HG03460 (cell line): ENCODE measurements at regions not wholly inside any gene's neighbourhood (a gene's known extent, or its start where the extent isn't known, plus 50 kb on each side); places are given as distances from the start of the nearest gene placed in this dataset.

Source experiments
- ATAC-seq: cut with Tn5 transposase; IDR thresholded peaks from one replicate; pipeline ENCODE4 v1.9.1; 2021; ENCODE audit not compliant: unreplicated experiment

DNA sequence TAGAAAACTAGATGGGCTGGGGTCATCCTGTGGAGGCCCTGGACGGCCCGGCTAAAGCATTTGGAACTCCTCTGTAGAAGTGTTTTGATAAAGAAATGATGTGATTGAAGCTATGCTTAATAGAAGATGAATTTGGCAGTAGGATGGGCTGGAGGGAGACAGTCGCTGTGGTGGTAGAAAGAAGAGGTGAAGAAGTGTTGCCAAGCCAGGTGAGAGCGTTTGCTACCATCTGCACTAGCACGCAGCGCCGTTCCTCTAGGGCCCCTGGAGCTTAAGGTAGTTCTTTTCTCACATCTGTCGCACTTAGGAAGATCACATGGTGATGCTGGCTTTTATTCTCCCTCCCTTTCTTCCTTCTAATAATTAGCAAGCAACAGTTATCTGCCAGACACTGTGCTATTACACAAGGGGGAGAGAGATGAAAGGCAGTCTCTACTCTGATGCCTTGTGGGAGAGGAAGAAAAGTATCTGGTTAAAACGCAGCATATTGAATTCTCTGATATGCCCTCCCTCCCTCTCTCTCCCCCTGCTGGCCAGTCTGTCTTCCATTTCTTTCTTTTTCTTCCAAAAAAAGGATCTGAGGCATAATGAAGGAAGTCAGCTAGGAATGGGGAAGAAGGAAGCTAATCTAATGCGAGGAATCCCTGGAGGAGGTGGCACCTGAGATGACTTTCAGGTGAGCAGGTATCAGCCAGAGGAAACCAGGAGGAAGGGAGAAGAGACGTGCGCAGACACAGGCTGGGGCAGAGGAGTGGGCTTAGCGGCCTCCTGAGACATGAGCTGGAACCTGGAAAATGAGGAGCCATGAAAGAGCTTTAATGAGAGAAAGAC, 162.3 kb upstream of the KLF14 start:
- no peak for ATAC-seq

DNA sequence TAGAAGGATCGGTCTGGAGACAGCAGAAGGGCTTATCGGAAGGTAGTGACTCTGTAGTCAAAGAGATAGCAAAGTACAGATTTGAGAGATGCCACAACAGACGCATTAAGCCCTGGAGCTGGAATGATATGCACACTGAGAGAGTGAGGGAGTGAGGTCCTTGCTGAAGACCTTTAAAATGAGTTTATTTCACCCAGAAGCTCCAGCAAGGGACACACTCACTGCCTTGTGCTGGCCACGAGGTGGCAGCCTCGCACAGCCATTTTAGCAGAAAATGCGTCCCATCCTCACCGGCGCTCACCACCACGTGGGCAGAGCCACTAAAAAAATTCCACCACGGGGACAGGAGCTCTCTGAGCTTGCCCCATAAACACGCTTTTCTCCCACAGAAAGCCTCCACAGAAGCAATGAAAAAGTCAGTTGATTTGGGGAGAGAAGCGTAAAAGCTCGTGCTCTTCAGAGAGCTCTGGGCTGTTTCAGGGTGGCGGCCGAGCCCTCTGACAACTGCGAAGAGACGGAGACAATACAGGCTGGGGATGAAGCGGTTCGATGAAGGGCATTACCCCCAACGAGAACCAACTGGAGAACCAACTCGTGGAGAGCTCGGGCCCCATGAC, 163.0 kb upstream of the KLF14 start:
- ATAC-seq, result no peak

DNA sequence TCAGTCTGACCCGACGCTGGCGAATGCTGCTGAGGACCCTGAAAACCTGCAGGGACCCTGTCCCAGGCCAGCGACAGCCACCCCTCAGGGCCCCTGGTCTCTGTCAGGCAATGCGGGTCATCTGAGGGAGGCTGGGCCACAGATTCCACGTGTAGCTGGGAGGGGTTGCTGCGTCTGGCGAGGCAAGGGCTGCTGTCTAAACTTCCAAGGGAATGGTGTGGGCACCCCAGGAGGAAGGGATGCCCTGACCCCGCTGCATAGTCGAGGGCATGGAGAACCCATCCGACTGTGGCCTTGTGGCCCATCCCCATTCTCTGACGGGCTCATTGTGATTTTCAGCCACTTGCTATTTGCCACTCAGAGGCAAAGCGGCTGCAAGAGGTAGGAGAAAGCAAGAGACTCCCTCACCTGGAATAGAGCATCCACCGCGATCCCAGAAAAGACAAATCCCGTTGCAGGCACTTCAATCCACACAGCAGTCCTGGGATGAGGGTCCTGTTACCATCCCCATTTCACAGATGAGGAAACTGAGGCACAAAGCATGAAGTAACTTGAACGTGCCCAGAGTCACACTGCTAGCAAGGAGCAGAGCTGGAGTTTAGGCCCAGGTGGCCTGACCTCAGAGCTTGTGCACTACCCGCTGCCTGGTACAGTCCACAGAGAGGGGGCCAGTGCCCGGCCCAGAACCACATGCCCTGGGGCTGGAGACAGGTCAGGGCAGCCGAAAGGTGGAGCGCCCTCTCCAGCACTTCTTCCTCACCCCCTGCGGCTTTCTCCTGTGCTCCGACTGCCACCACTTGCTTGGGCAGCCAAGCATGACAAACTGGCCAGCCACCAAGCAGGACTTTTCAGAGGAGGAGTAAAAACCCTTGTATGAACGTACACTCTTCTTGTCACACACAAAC, 163.8 kb upstream of the KLF14 start:
- no peak for ATAC-seq

DNA sequence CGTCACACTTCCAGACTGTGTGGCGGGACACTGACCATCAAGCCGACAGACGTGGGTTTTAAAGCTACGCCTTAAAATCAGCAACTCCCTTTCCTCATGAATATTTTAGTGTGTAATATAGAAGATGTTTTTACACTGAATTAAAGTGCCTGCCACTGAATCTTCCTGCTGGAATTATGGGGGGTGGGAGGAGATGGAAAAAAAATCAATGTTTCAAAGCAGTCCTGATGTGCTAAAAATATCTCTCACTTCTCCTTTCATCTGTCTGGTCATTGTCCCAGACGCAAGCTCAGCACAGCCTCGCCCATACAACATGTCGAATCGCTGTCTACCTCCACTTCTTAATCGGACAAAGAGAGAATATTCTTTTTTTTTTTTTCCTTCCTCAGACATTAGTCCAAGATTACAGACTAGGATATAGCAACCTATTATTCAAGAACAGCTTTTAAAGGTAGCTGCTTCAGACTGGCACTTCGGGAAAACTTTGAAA, 165.1 kb upstream of the KLF14 start:
- no peak for ATAC-seq

DNA sequence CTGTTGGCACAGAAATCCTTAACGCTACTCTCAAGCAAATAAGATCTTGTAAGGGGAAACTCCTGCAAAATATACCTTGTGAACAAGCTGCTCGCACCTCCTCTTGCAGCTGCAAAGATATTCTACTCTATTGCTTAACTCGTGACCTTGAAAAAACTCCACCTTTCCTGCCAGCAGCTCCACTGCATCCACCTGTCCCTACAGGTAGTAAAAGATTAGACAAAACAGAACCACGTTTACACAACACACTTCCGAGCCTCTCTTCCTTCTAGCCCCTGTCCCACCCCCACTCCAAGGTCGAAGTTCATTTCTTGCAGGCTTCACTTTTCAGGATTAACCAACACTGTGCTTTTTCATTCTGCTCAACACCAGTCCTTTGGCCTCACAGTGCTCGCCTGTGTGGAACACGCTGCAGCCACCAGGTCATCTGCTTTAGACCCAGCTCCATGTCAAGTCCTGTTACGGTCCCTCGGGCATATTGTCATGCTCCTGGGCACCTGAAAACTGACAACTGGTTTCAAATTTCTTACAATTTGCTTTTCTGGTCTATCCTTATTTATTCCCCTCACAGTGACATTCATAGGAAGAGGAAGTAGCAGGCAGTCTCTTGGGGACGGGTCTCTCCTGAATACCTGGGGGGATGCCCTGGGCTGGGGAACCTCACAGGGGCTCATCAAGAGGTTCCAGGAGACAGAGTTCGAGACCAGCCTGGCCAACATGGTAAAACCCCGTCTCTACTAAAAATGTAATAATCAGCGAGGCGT, 165.8 kb upstream of the KLF14 start:
- no peak for ATAC-seq

DNA sequence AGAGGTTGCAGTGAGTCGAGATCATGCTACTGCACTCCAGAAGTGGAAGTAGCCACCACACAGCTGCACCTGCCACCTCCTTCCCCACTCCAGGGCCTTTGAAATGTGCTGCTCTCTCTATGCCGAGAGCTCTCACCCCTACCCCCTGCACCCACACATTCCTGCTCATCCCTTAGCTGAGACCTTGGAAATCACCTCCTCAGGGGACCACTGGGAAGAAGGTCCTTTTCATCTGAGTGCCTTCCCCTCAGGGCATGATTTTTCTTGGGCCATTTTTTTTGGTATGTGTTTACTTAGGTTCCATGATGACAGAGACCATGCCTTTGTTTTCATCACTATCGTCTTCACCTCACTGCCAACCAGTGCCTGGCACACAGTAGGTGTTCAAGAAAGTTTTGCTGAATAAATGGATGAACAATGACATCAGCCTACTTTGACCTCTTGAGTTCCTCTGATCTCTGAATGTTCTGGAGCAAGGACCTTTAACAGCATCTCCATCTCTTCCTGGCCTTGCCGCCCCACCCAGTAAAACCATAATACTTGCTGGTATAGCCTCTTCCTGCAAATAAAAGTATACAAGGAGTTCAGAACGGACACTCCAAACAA, 166.6 kb upstream of the KLF14 start:
- ATAC-seq, result no peak

DNA sequence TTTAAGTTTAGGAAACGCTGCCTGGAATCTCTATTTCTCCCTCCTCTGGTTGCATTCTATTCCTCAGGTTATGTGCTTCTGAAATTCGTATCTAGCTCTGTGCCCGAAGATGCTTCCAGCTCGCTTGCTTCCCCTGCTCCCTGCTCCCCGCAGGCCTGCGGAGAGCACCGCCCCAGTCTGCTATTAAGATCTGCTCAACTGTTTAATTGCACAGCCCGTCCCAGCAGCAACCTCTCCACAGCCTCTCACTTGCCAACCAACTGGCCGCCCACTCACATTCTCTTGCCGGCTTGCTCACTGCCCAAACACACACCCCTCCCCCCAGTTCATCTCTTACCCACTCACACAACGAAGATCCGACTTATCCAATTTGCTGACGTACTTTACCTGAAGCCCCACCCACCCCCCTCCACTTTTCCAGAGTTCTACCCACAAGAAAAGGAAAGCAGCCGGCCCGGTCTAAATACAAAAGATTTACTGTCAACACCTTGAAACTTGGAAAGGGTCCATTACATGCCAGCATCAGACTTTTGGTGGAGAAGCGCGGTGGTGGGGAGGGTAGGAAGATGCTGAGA, 167.3 kb upstream of the KLF14 start:
- ATAC-seq, result no peak

DNA sequence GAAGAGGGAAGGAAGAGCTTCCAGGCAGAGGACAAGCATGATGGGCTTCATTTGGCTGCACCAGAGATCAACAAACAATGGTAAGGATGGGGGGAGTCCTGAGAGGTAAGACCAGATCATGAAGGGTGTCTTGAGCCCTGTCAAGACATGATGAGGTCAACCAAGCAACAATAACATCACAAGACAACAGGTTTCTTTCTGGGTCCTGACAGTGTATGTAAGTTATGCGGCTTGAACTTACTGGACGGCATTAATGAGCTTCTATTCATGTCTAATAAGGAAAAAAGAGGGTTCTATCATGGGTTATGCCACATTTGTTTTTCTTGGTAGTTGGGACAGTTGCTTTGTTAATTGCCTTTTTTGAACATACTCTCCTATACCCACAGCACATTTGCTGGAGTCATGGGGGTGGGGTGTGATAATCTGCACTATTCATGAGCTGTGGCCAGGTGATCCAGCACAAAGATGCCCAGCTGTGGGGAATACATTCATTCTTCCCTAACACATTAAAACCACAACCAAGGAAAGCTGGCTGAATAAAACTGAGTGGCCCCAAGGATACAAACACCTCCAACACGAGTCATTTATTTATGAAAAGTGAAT, 168.8 kb upstream of the KLF14 start:
- ATAC-seq, result no peak

DNA sequence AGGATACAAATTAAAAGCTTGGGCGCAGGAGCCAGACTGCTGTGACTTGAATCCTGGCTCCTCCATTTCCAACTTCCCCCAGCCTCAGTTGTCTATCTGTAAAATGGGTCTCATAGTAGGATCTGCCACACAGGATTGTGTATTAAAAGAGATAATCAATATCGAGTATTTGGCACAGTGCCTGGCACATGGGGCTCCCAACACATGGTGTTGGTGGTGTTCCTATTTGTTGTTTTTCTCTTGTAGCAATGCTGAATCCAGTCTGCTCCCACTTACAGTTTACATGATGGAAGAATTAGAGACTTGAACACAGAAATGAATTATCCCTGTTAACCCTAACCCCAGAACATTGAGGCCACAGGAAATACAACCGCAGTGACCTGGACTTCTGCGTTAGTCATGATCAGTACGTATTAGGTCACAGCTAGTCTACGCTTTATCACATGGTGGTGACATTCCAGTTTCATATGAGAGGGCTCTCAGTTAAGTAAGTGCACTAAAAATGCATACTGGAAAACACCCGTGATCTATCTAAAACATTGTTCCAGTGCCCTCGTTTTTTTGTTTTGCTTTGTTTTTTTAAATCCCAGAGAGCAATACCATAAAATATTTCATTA, 169.5 kb upstream of the KLF14 start:
- ATAC-seq, result no peak

DNA sequence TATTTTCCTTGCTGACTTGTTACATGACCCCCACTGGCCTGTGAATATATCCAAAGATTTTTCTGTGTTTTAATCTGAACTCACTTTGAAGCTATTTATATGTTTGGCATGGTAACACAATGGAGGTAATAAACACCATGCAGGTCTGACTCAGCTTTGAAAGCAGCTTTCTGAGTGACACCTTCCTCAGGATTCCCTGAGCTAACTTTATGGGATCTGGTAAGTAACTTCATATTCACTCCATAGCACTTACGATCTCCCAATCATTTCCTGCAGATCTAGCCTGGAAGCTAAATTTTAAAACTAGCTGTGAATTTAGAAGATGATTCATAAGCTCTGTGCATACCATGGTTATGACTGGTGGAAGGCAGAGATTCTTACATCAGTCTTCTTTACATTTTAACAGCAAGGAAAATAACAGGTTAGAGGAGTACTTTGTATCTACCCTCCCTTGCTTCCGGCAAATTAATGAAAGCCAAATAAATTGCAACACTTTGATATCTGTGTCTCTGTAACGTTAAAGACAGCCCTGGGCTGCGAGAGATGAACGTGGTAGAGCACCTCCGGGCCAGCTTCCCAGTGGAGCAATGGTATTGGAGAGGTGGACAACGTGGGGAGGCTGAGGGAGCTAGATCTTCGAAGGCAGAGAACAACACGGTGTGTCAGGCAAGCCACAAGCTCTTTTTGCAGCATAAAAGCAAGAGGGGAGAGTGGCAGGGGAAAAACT, 170.2 kb upstream of the KLF14 start:
- ATAC-seq, result no peak

DNA sequence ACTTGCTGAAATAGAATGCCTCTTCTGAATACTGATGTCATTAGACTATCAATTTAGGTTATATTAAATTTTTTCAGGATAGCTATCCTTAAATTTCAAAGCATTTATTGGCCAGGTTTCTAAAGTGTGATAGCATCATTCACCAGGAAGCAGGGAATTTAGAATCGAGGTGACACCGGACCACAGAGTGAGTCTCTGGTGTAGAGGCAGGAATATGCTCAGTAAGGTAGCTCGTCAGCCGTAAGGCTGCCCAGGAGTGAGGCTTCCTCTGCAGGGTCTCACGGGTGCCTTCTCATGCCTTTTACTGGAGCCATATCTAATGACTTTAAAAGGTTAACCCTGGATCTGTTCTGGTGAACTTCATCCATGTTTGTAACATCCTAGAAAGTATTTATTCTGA, 170.8 kb upstream of the KLF14 start:
- no peak for ATAC-seq

DNA sequence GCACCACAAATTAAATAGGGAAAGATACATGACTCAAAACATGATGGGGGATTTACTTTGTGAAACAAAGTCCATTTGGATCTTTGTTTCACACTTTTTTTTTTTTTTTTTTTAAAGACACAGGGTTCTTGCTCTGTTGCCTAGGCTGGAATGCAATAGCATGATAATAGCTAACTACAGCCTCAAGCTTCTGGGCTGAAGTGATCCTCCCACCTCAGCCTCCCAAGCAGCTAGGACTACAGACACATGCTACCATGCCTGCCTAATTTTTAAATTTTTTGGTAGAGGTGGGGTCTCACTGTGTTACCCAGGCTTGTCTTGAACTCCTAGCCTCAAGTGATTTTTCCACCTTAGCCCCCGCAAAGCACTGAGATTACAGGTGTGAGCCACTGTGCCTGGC, 172.6 kb upstream of the KLF14 start:
- no peak for ATAC-seq

DNA sequence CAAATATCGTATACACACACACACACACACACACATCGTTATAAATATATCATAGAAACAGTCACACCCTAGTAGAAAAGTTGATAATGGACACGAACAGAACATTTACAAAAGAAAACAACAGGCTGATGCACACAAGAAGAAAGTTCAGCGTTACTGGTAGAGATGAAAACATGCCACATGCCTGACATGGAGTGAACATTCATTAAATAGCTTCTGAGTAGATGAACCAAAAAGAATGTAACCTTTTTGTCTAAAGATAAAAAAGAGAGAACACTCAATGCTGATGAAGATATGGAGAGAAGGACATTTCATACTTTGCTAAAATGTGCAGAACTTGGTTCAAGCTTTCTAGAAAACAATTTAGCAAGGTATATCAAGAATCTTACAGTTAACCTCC, 173.4 kb upstream of the KLF14 start:
- ATAC-seq, result no peak

DNA sequence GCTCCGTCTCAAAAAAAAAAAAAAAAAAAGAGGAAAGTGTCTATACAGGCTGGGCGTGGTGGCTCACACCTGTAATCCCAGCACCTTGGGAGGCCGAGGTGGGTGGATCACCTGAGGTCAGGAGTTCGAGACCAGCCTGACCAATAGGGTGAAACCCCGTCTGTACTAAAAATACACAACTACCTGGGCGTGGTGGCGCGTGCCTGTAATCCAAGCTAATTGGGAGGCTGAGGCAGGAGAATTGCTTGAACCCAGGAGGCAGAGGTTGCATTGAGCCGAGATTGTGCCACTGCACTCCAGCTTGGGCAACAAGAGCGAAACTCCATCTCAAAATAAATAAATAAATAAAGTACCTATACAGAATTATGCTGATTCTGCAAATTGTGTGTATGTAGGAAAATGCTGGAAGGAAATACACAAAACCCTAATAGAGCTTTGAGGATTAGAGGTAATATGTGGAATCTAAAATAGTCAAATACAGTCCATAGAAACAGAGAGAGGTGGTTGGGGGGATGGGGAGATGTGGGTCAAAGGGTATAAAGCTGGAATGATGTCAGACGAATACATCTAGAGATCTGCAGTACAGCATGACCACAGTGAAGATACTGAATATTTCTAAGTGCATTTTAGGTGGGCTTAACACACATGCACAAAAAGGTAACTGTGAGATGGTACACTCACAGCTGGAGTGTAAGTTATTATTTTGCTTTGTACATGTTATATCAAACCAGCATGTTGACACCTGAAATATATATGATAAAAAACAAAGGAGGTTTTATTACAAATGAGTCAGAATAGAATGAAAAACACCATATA, 174.5 kb upstream of the KLF14 start:
- no peak for ATAC-seq

DNA sequence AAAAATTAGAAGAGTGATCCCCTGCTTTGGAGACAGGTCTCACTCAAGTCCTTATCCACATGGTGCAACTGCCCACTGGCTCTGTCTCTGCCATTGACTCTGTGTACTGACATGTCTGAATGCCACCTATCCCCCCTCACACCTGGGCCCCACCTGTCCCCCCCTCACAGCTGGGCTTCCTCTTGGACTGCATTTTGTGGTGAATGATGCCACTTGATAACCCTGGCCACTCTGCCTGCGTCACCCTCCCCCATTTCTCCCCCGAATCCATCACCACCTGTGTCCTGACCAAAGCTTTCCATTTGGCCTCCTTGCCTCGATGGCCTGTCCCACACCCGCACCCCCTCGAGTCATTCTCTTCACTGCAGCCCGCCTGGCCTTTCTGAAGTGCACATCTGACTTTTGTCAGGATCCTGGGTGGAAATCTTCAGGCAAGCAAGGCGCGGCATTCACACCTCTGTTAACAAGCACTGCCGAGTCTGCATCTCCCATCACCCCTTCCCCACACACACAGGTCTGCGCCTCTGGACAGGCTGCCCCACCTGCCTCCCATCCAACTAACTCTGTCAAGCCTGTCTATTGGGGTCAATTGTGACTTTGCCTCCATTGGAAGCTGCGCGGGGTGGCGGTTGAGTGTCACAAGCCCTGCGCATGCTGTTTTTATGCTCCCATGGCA, 175.3 kb upstream of the KLF14 start:
- ATAC-seq, result no peak

DNA sequence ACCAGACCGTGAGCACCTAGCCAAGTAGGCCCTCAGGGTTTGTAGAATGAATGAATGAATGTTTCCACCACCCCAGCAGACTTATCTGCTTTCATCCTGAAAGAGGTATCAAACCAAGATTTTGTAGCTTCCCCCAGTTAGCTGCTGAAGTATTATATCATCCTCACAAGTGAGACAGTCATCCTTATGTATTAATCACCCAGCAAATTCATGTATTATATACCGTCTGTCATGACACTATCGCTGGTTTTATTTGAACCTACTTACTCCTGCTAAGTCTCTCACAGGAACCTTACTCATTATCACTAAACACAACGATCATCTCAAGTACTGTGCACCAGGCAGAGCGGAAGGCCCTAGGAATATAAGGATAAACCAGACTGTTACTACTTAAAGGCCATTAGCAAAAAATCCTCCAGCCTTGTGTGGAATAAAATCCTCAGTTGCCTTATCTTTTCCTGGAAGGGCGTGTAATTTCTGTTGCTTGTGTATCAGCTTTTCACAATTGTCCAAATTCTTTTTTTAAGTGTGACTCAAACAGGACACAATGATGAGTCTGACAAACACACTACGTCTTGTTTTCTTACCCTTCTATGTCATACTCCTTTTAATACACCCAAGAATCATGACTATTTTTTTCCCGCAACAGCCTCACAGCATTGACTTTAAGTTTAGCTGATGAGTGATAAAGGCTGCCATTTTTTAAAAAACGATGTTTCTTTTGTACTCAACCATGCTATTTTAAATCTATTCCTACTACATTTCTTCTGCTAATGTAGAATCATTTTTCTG, 176.1 kb upstream of the KLF14 start:
- no peak for ATAC-seq
